Stromal cell of bone marrow (primary cell): ENCODE measurements at regions not wholly inside any gene's neighbourhood (a gene's known extent, or its start where the extent isn't known, plus 50 kb on each side); places are given as distances from the start of the nearest gene placed in this dataset.
"Not testable (repeated sequence)": the region's sequence is repeated elsewhere in the genome, so short reads cannot be mapped to it uniquely, and the experiment has no call there.

ENCODE experiments used
- DNase-seq: peaks from one replicate; pipeline ENCODE4 v3.0.0-alpha.2; 2012; ENCODE audit warnings: low read depth

DNA sequence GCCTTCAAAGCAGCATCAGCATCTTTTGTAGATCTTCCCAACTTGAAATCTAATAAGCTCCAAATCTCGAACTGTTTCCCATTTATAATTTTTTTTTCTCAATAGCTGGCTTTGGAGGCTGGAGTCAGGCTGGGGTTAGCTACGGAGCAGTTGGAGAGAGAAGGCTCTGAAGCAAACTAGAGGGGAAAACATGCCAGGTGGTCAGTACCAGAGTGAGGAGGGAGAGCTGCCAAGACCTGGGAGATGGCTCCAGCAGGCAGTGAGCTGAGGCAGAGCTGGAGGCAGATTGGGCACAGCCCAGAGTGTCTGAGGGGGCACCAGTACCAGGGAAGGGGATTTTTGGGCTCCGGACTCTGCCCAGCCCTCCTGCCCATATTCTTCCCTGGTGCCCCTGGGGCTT, 311.2 kb downstream of the RPLP1 start:
- no peak for DNase-seq

DNA sequence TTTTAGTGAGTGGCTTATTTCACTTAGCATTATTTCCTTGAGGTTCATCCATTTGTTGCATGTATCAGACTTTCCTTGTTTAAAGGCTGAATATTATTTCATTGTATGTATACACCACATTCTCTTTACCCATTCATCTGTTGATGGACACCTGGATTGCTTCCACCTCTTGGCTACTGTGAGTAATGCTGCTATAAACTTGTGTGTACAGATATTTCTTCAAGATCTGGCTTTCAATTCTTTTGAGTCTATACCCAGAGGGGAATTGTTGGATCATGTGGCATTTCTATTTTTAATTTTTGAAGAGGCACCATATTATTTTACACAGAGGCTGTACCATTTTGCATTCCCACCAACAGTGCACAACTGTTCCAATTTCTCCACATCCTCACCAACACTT, 313.5 kb downstream of the RPLP1 start:
- DNase-seq = no peak

DNA sequence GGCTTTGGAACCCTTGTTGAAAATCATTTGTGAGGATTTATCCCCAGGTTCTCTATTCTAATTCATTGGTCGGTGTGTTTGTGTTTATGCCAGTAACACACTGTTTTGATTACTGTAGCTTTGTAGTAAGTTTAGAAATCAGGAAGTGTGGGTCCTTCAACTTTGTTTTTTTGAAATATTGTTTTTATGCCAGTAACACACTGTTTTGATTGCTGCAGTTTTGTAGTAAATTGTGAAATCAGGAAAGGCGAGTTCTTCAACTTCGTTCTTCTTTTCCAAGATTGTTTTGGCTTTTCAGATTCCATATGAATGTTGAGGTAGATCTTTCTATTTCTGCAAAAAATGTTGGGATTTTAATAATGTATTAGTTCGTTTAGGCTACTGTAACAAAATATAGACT, 314.6 kb downstream of the RPLP1 start:
- no peak for DNase-seq

DNA sequence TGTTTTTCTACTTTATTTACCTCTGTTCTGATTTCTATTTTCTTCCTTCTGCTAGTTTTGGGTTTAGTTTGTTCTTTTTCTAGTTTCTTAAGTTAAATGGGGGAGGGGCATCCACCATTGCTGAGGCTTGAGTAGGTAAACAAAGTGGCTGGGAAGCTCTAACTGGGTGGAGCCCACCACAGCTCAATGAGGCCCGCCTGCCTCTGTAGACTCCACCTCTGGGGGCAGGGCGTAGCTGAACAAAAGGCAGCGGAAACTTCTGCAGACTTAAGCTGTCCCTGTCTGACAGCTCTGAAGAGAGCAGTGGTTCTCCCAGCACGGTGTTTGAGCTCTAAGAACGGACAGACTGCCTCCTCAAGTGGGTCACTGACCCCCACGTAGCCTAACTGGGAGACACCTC, 316.7 kb downstream of the RPLP1 start:
- DNase-seq = not testable (repeated sequence)

DNA sequence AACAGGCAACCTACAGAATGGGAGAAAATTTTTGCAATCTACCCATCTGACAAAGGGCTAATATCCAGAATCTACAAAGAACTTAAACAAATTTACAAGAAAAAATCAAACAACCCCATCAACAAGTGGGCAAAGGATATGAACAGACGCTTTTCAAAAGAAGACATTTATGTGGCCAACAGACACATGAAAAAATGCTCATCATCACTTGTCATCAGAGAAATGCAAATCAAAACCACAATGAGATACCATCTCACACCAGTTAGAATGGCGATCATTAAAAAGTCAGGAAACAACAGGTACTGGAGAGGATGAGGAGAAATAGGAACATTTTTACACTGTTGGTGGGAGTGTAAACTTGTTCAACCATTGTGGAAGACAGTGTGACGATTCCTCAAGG, 321.6 kb downstream of the RPLP1 start:
- not testable (repeated sequence) for DNase-seq

DNA sequence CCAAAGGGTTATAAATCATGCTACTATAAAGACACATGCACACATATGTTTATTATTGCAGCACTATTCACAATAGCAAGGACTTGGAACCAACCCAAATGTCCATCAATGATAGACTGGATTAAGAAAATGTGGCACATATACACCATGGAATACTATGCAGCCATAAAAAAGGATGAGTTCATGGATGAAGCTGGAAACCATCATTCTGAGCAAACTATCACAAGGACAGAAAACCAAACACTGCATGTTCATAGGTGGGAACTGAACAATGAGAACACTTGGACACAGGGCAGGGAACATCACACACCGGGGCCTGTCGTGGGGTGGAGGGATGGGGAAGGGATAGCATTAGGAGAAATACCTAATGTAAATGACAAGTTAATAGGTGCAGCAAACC, 322.1 kb downstream of the RPLP1 start:
- not testable (repeated sequence) for DNase-seq

DNA sequence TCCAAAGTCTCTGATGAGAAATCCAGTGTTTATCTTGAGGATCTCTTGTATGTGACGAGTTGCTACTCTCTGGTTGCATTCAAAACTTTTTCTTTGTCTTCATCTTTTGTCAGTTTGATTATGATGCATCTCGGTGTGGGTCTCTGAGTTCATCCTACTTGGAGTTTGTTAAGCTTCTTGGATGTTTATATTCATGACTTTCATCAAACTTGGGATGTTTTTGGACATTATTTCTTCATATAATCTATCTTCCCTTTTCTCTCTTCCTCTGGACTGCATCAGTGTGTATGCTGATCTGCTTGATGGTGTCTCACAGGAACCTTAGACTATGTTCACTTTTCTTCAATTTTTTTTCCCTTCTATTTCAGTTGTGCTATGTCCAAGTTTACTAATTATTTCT, 320.4 kb downstream of the TLE3 start:
- no peak for DNase-seq

DNA sequence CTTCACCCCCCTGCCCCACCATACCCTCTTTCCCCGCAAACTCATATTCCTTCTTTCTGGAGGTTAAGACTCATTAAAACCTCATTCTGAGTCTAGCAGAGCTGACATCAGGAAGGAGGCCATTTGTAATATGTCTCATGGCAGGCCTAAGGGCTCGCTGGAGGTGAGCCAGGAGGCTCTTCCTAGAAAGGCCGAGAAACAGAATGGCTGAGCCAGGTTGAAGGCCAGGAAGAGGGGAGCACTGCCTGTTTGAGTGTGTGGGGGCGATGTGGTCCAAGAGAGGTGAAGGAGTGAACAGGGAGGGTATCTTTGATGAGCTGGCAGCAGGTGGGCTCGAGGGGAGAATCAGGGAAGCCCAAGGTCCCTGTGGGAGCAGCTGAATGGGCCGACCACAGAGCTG, 317.3 kb downstream of the TLE3 start:
- DNase-seq = no peak

DNA sequence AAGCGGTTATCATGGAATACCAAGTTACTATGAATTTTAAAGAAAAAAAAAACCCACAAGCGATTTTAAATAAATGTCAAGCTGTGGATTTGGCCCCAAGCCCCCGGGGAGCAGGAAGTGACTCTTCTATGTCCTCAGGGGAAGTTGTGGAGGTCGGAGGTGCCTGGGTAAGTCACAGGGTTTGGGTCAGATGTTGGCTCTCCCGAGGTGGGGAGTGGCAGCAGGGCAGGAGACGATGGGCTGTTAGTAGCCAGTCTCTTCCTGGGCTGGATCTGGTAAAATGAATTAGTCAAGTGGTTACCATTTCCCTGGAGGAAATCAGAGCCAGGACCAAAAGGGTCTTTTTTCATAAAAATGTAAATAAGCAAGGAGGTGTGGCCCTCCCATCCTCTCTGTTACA, 316.7 kb downstream of the TLE3 start:
- DNase-seq = no peak

DNA sequence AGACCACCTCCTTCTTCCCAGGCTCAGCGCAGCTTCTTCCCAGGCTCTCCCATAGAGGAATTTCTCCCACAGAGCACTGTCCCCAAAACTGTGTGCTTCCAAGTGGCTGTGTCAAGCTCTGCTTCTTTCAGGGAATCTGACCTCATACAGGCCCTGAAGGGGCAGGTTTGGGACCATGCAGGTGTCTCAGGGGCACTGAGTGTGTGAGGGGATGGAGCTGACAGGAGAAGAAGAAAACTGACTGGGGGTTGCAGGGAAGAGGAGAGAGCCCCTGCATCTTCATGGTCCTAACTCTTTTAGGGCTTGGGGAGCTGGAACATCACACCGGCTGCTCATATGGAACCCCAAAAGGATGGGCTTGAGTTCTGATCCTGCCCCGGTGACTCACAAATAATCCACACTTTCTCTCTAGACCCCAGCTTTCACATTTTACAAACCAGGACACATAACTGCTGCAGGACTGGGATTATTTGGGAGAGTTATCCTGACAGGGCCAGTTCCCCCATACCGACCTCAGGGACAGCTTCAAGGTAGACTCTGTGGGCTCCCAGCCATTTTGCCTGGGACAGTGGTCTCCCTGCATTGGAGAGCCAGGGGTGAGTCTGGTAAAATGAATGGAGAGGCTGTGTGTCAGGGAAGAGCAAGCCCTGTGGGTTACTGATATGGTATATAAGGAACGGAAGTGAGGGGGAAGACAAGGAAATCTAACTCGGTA, 316.1 kb downstream of the TLE3 start:
- no peak for DNase-seq

DNA sequence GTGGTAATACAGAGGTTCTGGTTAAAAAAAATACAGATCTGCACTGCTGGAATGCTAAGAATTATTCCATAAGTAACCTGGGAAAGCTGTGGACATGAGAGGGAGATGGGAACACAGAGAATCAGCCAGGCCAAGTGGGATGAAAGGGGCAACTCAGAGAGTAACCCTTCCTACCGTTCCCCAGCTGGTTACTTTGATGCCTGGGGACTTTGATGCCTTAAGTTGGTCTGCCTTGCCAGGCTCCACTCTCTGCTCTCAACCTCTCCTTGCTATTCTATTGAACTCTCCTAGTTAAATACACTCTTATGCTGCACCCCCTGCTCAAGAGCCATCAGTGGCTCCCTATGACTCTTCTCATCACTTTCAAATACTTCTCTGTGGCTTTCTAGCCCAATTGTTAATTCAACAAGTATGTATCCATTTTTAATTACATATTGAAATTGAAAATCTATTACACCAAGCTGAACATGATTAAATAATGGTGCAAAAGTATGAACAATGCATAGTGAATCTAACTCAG, 315.5 kb downstream of the TLE3 start:
- DNase-seq = no peak

DNA sequence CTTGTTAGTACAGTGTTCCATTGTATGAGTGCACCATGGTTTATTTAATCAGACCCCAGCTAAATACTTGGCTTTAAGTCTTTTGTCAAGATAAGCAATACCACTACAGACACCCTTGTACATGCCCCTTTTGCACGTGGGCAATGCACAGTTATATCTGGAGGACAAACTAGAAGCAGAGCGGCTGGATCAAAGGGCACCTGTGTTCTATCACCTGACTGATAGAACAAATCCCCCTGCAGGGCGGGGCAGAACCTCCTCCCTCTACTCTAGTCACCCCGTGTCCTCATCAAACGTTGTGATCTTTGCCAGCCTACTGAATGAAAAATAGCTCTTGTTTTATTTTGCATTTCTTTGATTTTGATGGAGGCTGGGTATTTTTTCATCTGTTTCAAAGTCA, 314.9 kb downstream of the TLE3 start:
- no peak for DNase-seq

DNA sequence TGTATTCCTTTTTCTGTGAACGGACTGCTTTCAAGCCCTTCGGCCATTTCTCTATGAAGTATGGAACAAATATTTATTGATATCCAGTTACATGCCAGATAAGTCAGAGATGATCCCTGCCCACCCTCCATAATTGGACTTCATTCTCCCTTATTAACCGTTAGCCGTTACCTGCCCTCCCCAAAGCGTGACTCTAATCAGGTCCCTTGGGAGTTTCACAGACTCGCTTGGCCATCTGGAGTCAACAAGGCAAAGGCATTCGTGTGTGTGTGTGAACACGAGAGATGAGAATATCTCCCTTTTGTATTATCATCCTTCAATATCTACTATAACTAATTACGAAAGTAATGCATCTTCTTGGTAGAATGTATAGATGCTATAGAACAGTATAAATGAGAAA, 314.5 kb downstream of the TLE3 start:
- no peak for DNase-seq

DNA sequence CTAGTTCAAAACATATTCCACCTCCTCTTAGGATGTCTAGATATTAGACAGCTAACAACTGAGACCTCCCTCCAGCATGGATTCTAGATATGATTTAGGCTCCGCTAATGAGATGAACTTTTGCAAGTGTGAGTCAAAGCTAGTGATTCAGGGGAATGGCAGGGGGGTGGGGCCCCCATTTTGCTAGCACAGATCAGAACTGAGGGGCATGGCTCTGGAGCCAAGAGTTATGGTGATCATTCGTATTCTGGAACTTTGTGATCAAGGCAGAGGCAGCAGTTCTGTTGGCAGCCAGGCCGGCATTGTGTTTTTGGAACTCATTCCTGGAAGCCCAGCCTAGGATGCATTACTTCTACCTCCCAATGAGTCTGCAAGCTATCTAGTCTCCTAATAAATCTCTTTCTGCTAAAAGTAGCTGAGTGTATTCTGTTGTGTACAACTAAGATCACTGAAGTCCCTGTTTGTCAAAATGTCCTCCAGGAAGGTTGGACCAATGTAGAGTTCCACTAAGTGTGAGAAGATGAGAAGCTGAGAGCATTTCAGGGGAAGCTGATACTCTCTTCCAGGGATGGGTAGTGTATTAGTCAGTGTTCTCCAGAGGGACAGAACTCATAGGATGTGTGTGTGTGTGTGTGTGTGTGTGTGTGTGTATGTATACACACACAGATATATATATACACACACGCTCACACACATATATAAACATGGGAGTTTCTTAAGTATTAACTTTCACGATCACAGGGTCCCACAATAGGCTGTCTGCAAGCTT, 312.7 kb downstream of the TLE3 start:
- no peak for DNase-seq

DNA sequence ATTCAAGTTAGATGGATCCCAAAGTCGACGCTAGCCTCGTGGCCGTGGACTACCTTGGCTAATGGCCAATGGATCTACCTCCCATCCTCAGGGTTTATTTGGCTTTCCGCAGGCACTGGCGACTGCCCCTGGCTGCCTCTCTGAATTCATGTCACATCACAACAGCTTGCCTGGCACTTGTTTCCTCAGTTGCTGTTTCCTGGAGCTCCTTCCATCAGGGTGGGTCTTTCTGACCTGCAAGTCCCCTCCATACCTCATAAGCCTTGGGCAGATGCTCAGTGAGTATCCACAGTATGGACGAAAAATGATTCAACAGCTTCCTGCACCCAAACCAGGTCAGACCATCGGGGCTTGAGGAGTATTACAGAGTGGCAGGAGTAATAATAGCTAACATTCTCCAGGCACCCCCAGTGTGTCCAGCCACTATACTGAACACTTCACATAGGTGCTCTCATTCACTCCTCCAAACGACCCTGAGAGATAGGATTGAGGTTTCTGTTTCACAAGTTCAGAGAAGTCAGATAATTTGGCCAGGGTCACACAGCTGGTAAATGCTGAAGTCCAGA, 311.5 kb downstream of the TLE3 start:
- DNase-seq = no peak

DNA sequence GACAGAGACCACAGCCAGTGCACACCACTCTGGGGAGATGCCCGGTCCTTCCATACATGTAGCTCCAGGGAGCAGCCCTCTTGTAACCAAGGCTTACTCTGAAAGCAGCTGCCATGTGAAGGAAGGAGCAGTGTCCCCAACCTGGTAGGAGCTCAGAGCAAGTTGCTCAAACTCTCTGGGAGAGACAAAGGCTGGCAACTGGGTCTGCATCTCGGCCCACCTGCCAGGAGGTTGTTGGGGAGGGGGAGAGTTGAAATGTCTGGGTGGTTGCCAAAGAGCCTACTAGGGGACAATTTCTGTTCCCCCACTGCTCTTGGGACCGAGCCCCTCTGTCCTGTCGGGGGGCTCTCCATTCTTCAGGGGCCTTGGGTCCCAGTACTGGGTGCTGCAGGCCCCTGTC, 309.9 kb downstream of the TLE3 start:
- no peak for DNase-seq

DNA sequence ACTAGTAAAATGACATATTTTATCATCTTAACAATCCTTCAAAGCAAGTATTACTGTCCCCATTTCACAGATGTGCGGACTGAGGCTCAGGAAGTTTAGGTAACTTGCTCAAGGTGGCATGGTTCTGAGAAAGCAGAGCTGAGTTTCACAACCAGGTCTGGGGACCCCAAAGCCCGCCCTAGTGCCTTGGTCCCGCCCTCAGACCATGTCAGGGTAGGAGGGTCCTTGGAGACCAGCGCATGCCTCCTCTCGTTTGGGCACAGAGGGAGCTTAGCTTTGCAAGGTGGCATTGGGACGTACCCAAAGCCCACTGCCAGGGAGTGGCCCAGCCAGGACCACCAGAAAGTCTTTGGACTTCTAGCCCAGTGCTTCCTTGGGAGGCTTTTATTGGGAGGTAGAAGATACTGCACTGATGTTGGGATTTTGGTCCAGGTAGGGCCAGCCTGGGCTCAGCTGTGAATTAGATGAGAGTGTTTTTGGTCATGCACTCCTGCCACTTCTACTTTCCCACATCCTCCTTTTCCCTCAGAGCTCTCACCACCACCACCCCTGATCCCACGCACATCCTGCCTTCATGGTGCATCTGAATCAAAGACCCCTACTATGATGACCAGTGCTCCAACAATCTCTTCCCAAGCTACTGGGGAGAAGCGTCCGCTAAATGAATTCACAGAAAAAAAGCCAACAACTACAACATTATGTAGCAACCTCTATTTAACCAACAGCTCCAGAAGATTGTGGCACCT, 307.9 kb downstream of the TLE3 start:
- no peak for DNase-seq

DNA sequence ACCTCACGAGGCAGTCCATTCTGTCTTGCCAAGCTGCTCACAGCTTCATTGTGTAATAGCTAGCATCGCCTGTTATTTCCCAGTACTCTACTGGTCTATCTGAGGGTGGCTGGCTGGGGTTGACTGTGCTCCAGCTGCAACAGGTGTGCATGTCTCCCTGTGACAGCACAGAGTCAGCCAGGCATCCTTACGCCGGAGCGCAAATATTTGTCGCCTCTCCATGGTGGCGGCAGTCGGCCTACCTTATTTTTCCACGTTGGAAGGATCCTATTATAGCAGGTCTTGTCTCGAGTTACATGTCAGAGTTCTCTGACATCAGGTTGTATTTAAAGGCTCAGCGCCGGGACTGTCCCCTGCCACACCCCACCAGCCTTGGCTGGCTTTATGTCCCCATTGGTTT, 307.1 kb downstream of the TLE3 start:
- DNase-seq = no peak

DNA sequence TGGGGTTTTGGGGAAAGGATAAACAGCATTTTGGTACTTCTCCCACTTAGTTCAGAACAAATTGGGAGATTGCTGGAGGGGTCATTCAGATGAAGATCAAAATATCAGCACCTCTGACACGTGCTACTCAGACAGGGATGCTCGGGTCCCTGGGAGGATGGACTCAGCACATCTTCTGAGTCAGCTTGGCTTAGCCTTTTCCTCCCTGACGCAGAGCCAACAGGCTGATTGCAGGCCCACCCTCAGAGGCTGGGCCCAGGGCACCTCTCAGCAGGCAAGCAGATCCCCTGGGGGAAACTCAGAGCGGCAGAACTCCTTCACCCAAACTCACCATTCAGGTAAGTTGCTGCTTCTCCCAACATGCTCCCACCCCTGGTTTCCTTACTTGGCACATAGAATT, 304.9 kb downstream of the TLE3 start:
- no peak for DNase-seq

DNA sequence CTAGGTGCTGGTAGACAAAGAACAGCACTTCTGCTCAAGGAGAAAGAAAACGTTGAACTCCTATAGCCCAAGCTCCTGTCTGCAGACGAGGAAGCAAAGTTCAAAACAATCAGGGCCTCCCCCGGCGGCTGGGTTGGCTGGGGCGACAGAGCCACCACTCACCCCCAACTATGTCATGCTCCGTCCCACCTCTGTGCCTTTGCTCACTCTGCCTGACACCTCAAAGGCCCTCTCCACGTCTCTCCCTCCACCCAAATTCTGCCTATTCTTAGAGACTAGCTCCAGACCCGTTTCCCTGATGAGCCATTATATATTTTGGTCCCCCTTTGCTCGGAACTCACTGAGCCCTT, 304.3 kb downstream of the TLE3 start:
- DNase-seq = no peak

DNA sequence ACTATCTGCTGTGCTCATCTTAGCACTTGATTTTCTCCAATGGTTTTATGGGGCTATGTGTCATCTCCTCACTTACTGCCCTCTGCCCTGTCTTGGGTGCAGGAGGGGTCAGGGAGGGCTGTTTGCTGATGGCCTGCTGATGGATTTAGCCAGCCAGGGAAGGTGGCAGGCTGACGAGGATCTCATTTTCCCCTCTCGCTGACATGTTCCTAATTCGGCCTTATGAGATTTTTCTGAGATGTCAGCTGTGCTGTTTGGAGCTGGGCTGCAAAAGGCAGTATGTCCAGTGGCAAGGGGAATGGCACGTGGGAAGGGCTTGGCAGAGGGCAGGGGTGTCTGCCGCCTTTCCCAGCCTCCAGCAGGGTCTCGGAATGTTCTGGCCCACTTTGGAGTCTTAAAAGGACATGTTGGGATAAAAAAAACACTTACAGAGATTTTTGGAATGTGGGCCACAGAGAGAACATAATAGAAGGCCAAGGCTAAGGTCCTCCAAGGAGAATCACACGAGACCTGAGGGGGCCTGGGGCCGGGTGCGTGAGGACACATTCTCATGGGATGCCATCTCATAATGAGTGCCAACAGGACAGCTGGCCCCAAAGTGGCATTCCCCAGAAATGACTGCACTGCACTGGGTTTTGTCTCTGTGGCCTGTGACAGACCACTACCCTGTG, 303.8 kb downstream of the TLE3 start:
- no peak for DNase-seq
